Skin epidermis (tissue), 12 donors: ENCODE measurements at regions not wholly inside any gene's neighbourhood (a gene's known extent, or its start where the extent isn't known, plus 50 kb on each side); places are given as distances from the start of the nearest gene placed in this dataset.

Experiments
- H3K27ac ChIP-seq, 21 experiments: fragments of 200-600 bp; sonication (generic) in 11 of 21; one replicate each; pipeline ENCODE4 v1.5.0; 2020; ENCODE audit warnings: mild to moderate bottlenecking in 3 of 21, inconsistent platforms in 2 of 21, moderate library complexity in 2 of 21
- H3K4me3 ChIP-seq, 7 experiments: fragments of 200-600 bp; sonication (generic) in 2 of 7; one replicate each; pipeline ENCODE4 v1.5.0; 2020; ENCODE audit warnings: inconsistent platforms in 2 of 7, mild to moderate bottlenecking in 2 of 7, moderate library complexity in 1 of 7

DNA sequence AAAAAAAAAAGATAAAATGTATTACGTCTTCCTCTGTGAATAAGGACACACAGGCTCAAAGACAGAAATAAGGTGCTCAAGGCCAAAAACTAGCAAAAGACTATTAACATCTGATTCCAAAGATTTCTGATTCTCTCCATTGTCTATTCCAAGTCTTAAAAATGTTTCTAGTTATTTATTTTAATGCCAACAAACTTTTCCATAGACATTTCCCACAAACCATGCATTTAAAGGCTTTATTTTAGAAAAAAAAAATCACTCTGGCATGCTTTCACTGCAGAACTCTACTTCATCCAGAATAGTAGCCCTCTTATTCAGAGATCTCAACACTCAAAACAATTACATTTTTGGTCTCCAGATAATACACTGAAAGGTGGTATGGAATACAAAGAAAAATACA, 545.0 kb upstream of the TENM3 start:
- H3K27ac ChIP-seq = no peak overlapping the region
- H3K4me3 ChIP-seq = no peak overlapping the region

DNA sequence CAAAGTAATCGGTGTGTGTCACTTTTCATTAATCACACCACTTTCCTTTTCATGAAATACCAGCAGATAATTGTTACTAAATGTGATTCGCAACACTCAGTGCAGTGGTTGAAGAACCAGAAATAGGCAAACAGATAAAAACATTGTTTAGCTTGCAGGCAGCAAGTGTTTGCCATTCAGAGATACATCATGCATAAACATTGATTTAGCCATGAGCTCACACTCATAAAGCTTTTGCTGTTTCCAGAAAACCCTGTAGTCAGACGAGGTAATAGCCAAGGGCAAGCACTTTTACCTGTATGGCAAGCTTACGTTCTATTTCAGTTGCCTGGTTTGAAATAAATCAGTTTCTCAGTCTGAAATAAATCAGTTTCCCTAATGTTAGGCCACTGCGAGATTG, 542.0 kb upstream of the TENM3 start:
- Histone ChIP-seq H3K27ac (no peak overlapping the region), H3K4me3 (no peak overlapping the region)

DNA sequence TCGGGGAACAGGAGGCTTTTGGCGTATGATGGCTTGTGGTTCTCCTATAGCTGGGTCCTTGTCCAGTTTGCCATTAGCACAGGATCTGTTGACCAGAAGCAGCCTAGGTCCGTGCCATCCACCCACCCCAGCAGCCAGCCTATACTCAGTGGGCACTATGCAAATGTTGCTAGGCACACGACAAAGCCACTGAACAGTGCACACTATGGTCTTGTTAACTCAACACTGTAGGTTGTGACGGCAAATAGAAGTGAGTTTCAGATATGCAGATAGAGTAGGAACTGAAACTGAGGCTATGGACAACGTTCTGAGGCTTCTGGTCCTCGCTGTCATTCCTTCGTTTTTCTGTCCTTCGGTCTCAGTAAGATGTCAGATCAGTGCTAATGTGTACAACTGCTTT, 541.3 kb upstream of the TENM3 start:
- no peak overlapping the region for H3K27ac ChIP-seq
- no peak overlapping the region for H3K4me3 ChIP-seq

DNA sequence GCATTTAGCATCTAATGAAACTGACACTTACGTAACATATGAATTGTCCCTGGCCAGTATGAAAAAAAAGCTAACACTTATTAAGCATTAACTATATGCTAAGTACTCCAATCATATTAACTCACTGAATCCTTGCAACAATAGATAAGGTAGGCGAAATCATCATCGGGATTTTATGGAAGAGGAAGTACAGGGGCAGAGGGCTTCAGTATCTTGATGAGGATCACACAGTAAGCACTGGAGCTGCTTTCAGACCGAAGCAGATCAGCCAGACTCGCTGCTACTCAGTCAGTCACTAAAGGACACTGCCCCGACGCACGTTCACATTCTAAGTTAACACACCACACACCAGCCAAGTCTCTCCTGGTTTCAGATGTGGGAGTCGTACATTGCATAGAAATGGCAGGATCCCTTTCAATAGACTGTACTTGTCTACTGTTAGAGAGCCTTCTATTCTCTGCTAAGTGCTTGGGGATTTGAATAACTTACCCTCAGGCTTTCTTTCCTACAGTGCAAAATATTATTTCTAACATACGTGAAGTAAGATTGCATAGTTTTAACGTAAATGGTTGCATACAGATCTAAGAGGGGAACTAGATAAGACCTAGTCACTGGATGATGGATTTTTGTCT, 540.2 kb upstream of the TENM3 start:
- H3K4me3 ChIP-seq = no peak overlapping the region
- H3K27ac ChIP-seq = no peak overlapping the region

DNA sequence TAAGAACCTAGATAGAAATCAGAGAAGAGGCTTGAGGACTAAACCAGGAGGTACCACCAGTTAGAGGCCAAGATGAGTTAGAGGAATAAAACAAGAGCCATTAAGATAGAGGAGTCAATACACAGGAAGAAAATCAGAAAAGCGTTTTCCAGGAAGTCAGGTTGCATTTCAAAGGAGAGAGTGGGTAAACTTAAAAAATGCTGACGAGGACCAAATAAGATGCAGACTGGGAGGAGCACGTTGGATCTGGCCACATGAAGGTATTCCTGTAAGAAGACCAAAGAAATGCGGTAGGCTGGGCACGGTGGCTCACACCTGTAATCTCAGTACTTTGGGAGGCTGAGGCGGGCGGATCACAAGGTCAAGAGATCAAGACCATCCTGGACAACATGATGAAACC, 533.1 kb upstream of the TENM3 start:
- Histone ChIP-seq H3K27ac (no peak overlapping the region), H3K4me3 (no peak overlapping the region)

DNA sequence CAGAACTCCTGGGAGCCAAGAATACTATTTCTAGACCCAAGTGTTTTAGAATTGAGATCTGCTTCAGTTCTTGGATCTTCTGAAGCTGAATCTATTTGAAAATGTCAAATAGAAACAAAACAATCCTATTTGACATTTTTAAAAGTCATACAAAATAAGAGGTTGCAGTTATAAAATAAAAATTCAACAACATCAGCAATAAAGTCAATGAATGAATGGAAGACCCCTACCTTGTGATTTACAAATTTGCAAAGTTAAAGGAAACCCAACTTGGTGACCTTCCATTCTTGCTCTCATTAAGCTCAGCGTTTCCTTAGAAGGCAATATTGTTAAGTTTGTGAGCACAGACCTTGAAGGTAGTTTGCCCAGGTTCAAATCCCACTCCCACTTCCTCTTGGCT, 531.8 kb upstream of the TENM3 start:
- H3K4me3 ChIP-seq = no peak overlapping the region
- H3K27ac ChIP-seq = no peak overlapping the region

DNA sequence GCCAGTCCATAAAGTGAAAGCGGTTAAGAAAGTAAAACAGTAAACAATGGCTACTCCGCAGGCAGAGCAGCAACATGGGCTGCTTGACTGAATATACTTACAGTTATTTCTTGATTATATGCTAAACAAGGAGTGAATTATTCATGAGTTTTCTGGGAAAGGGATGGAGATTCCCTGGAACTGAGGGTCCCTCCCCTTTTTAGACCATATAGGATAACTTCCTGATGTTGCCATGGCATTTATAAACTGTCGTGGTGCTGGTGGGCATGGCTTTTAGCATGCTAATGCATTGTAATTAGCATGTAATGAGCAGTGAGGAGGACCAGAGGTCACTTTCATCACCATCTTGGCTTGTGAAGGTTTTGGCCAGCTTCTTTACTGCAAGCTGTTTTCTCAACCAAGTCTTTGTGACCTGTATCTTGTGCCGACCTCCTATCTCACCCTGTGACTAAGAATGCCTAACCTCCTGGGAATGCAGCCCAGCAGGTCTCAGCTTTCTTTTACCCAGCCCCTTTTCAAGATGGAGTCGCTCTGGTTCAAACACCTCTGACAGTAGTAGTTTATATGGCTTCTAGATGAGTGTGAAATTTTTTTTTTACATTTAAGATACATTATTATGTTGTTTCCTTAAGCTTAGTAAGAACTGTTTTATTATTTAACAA, 514.8 kb upstream of the TENM3 start:
- Histone ChIP-seq H3K27ac (no peak overlapping the region), H3K4me3 (no peak overlapping the region)

DNA sequence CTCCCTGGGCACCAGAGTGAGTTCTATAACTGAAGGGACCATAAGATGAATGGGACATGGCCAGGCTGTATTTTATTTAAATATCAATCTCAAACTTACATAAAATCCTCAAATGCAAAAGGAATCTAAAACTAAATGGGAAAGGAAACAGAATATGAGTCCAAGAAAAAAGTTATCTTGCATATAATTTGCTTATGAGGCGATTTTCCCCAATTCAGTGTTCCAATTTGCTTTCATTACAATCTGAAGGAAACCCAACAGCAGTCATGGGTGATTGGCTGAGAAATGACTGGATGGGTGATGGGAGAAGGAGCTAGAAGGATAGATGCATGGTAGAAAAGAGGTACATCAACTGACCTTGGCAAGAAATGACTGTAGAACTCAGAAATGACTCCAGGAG, 511.3 kb upstream of the TENM3 start:
- Histone ChIP-seq H3K4me3 (no peak overlapping the region), H3K27ac (no peak overlapping the region)

DNA sequence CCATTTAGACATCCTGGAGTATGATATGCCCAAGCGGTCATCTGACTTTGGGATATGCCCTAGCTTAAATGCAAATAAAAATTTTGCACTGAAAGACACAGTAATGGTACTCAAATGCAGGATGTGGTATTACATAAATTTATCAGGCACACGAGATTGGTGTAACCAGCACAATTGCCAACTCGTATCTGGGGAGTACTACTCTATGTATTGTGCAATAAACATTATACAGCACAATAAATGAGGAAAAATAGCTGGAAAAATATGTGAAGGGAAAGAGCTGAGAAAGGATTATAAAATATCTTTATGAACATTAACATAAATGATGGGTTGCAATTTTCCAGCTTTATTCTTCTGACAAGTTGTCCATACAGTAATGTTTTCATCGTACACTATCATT, 505.5 kb upstream of the TENM3 start:
- H3K4me3 ChIP-seq = no peak overlapping the region
- H3K27ac ChIP-seq = no peak overlapping the region

DNA sequence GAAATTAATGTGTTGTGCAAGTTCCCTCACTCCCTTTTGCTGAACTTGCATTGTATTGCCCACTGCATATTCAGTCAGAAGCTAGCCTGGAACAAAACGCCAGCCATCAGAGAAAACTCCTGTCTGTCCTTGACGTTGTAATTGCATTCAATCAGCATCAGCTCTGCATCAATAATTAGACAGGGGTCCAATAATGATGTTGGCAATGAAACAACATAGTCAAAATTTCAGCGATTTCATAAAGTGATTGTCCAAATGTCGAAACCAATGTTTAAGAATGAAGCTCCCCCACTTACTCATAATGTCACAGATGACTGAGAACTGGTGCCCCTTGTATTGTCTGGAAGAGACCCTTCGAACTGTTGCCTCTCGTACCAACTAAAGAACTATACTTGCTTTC, 504.2 kb upstream of the TENM3 start:
- no peak overlapping the region for H3K27ac ChIP-seq
- H3K4me3 ChIP-seq = no peak overlapping the region

DNA sequence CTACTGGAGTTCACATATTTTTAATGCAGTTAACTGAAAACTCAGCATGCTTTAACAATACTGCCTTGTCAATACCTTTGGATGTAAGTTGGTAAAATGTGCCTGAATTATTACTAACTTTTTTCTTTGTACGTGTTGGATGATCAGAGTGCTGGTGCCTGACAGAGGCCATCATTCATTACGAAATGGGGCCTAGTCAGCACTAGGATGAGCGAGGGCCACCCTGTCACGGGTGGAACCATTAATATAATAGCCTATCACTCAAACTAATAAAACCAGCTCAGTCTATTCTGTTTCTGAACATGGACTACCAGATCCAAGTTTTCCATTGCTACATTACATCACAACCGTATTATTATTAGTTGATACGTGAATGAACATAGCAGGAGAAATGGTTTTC, 501.7 kb upstream of the TENM3 start:
- Histone ChIP-seq H3K27ac (no peak overlapping the region), H3K4me3 (no peak overlapping the region)

DNA sequence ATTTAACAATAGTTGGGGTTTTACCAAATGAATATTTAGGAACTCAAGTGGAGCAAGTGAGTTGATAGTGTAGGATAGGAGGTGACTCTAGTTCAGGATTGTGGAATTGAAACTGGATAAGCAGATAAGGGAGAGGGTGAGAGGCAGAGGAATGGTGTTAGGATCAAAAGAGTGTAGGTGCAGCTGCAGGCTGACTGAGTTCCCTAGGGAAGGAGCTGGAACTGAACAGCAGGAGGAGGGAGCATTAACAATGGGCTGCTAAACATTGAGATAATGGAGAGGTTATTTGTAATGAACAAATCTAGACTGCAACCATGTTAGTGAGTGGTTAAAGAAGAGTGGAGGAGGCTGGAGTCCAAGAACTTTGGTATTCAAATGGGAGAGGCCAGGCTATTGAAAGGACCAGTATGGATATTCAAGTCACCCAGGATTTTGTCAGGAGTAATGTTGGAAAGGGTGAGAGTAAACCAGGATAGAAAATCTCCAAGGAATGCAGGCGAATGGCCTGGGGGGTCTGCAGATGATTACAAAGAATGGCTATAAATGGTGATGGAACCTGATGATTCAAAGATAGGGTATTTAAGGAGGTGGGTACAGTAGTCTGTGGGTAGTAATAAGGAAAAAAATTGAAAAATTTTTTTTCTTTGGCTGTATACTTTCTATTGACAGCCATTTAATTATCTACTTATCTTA, 497.1 kb upstream of the TENM3 start:
- Histone ChIP-seq H3K4me3 (no peak overlapping the region), H3K27ac (no peak overlapping the region)

DNA sequence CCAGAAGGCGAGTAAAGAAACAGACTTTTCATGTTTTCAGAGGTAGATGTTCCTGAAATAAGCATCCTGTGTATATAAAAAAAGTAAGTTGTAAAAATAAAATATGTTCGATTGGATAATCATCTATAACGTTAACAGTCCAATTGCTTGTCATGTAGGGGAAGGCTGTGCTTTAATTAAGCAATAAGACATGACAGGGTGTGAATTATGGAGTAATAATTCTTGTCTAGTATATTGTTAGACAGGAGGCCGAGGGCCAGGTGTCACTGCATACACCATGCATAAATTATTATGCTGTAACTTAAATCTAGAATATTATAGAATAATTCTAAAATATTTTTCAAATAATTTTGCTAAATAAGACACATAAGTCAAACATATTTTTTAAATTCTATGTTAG, 494.6 kb upstream of the TENM3 start:
- H3K27ac ChIP-seq = no peak overlapping the region

DNA sequence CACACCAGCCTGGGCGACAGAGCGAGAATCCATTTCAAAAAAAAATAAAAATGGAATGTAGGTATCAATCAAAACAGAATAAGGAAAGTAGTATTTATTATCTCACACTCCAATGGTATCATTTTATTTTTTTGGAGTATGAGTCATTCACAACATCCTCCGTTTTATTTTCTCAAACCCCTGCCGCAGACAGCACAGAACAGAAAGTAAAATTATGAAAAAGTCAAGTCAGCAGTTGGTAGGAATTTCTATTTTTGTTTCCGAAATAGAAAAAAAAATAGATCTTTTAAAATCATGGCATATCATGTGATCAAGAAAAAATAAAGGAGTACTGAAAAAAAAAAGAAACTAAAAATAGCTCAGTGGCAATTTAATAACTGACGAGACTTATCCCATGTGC, 490.7 kb upstream of the TENM3 start:
- no peak overlapping the region for H3K4me3 ChIP-seq
- H3K27ac ChIP-seq = no peak overlapping the region

More for the DNA sequence above, 494.6 kb upstream of the TENM3 start:
- no peak overlapping the region for H3K4me3 ChIP-seq

DNA sequence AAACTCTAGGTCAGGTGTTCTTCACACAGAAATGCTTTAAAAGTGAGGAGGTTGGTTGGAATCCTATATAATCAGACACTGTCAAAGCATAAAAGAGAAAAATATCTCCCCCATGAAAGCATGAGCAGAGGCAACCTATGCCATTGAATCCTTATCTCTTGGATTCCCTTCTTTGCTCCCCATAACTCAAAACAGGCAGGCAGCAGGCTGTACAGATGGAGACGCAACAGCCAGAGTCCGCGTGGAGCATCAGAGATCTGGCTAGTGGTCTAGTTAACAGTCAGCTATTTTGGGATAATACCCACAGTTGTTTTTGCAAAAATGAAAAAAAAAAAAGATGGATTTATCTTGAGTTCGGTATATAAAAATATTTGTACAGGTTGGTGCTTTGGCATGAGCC, 490.0 kb upstream of the TENM3 start:
- Histone ChIP-seq H3K27ac (no peak overlapping the region), H3K4me3 (no peak overlapping the region)

DNA sequence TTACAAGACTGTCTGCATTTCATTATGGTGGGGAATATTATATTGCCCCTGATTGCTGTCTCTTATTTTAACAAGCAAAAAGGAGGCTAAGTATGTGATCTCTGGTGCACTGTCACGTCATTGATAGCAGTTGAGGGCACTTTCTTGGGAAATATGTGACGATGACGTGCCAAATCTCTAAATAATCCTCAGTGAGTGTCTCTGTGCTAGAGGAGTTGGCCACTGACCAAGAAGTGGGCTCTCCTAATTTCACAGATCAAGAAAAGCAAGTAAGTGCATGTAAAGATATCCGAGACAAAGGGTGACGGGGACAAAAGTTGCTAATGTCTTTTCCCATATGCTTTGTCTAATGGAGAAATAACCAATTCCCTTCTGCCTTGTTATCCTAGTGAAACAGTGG, 487.4 kb upstream of the TENM3 start:
- no peak overlapping the region for H3K27ac ChIP-seq

DNA sequence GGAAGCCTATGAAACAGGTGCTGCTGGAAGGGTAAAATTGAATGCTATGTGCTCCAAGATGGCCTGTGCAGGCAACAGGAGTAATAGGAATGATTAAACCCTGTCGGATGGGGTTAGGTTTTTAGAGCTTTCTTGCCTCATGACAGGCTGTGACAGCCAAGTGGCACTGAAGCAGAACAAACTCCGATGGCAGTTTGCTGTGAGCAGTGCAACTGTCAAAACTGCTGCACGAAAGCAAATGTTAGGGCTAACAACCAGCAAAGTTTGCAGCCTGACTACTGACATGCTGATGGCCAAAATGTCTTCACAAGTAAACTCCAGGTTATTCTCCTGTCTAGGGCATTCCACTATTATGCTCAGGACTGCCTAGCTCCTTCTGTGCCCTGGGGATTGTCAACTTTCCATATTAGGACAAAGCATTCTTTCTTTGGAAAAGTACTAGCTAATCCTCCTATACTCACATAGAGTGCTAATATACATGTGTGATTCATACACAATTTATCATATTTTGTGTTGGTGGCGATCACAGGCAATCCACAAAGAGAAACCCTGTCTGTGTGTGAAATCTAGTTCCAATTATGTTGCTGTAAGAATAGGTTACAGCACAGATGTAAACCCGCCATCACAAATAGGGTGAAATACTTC, 486.6 kb upstream of the TENM3 start:
- Histone ChIP-seq H3K27ac (no peak overlapping the region), H3K4me3 (no peak overlapping the region)

More for the DNA sequence above, 487.4 kb upstream of the TENM3 start:
- no peak overlapping the region for H3K4me3 ChIP-seq

DNA sequence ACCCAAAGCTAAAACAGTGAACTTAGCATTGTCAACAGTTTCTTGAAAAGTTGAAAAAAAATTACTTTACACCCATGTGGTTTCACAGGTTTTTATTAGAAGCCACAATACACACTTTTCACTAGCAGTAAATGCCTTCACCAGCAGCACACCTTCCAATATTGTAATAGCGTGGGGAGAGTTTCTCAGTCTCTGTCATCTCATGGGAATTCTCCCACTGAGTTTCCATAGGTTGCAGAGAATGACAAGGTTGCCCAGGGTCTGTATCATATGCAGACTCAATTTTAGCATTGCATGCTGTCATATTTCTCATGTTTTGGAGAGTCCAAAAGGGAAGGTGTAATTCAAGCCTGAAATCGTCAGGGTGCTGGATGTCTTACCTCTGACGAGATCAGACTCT, 486.1 kb upstream of the TENM3 start:
- Histone ChIP-seq H3K4me3 (no peak overlapping the region), H3K27ac (no peak overlapping the region)

DNA sequence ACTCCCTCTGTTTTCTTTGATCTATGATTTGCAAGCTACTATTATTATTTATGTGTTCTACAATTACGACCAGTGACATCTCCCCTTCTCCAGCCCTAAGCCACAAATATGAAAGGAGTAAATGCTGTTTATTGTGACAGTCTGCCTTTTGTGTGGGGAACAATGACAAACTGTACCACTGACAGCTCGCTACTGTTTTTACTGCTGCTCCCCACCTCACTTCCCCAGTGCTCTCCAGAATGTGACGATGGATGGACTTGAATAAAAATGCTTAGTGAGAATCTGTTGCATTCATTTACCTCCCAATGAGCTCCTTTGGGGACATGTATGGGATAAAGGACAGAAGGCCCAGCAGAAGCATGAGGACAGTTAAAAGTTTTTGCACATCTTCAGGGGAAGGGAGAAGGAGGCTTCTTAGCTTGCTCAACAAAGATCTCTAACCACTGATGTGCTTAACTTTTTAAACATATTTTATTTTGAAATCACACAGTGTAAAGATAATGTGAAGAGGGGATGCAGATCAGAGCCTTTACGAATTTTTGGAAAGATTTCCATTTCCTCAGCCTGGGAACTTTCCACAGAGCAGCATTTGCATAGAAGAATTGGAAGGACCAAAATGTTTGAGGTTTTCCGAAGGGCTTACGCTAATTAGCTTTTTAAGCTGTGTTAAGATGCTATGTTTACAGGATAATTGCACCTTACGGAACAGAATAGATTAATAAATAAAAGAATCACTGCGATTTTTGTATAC, 485.1 kb upstream of the TENM3 start:
- Histone ChIP-seq H3K27ac (no peak overlapping the region), H3K4me3 (no peak overlapping the region)

DNA sequence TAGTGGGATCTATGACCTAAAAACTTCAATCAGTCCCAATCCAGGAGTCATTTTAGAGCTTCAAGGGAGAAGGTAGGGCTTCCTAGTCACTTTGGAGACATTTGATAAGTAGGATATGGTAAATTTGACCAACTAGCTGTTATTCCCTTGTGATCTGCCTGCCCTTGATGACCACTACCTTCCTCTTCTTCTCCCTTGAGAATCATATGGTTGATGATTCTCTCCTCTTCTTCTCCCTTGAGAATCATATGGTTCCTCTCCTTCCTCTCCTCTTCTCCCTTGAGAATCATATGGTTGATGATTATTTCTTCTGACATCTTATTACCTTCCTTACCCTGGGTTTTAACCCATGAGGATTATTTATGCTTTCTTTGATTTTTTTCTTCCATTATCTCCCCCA, 482.6 kb upstream of the TENM3 start:
- Histone ChIP-seq H3K27ac (no peak overlapping the region), H3K4me3 (no peak overlapping the region)
